ENCODE measurements at regions not wholly inside any gene's neighbourhood (a gene's known extent, or its start where the extent isn't known, plus 50 kb on each side); places are given as distances from the start of the nearest gene placed in this dataset.
A peak's percentile ranks its signal among the peaks of the same experiment; 100 is the strongest.
"Not testable (repeated sequence)": the region's sequence is repeated elsewhere in the genome, so short reads cannot be mapped to it uniquely, and the experiment has no call there.

DNA sequence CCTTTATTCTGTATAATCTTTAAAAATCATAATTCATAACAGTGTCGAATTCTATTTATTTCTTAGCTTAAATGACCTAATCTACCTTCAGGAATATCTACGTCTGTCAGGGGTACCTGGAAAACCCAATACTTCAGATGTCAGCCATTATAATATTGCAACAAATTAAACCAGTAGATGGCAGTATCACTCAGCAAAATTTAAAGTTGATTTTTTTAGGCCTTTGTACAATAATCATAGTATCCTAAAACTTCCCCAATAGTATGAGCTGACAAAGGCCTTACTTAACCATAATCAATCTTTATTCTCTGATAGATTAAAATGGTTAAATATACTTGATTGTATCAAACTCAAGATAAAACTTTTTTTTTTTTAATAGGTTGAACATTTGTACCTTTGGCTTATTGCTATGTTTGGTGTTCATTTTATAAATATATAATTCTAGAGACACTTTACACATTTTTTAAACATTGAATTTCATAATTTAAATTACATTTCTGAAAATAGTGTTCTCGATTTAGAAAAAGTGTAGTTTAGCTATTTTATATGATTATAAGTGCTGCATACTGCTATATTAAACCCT is 830.2 kb upstream of the SPRY2 start:
- no peak for TF ChIP-seq CTCF (IDR thresholded peaks at IDR 0.05)
- no peak for TF ChIP-seq EZH2 (IDR thresholded peaks at IDR 0.05; ENCODE audit: borderline replicate concordance, insufficient read depth, low read depth, low read length, poor library complexity, severe bottlenecking)
- no peaks in the 10 kb centered on the region for H4K20me1 ChIP-seq (ENCODE audit: control insufficient read depth, insufficient read depth, low read length, poor library complexity, severe bottlenecking)
- ChIA-PET POLR2A (no interaction called here), CTCF (no interaction called here)
- 8% methylated on average over 2 of the region's 3 CpGs for WGBS (ENCODE audit: insufficient coverage)
- H3K9me3 ChIP-seq (ENCODE audit: control extremely low read depth in 1 of 3, control insufficient read depth in 2 of 3, insufficient read depth in 1 of 3, low read length in 2 of 3): no peaks in the 10 kb centered on the region
- H3K9me3 Mint-ChIP-seq (ENCODE audit: insufficient read depth): peaks cover 6% of the 10 kb centered on the region
- no peaks in the 10 kb centered on the region for H3K27me3 Mint-ChIP-seq
- no peaks in the 10 kb centered on the region for H3K4me1 Mint-ChIP-seq
- no peak overlapping the region for H3K27ac ChIP-seq (ENCODE audit: low read length in 2 of 2)
- no peak overlapping the region for H3K4me3 Mint-ChIP-seq
- no peak overlapping the region for H2AFZ ChIP-seq (ENCODE audit: insufficient read depth, low read depth, low read length, poor library complexity, severe bottlenecking)
- no peak overlapping the region for H3K27ac Mint-ChIP-seq
- H3K9ac ChIP-seq (ENCODE audit: low read length): no peak overlapping the region
- no peak overlapping the region for H3K4me3 ChIP-seq (ENCODE audit: control extremely low read depth in 1 of 5, extremely low read depth in 1 of 5, insufficient read depth in 1 of 5, low read depth in 2 of 5, low read length in 4 of 5)
- ATAC-seq (ENCODE audit: low read depth) (no peak), DNase-seq (peak; percentile 1)
- intact Hi-C loops (cut with micrococcal nuclease): no loop called here
- no peaks in the 10 kb centered on the region for H3K4me1 ChIP-seq (ENCODE audit: control insufficient read depth in 2 of 2, insufficient read depth in 2 of 2, low read length in 2 of 2)
- no peak overlapping the region for H3K4me2 ChIP-seq (replicated peaks; ENCODE audit: low read depth, low read length, poor library complexity, severe bottlenecking)
- no peaks in the 10 kb centered on the region for H3K27me3 ChIP-seq (replicated peaks in 1 of 4; ENCODE audit: control extremely low read depth in 1 of 4, control insufficient read depth in 3 of 4, insufficient read depth in 4 of 4, low read length in 3 of 4)
- H3K79me2 ChIP-seq (ENCODE audit: control insufficient read depth, insufficient read depth, low read length): no peaks in the 10 kb centered on the region
- no peaks in the 10 kb centered on the region for H3K36me3 ChIP-seq (replicated peaks in 1 of 2; ENCODE audit: control extremely low read depth in 1 of 2, control insufficient read depth in 1 of 2, extremely low read depth in 1 of 2, insufficient read depth in 2 of 2, low read length in 1 of 2)

DNA sequence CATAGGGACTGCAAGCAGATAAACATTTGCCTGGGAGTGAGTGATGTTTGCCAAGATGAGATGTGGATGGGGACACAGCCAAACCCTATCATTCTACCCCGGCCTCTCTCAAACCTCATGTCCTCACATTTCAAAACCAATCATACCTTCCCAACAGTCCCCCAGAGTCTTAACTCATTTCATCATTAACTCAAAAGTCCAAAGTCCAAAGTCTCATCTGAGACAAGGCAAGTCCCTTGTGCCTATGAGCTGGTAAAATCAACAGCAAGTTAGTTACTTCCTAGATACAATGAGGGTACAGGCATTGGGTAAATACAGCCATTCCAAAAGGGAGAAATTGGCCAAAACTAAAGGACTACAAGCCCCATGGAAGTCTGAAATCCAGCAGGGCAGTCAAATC is 822.9 kb upstream of the SPRY2 start:
- not testable (repeated sequence) for ATAC-seq (ENCODE audit: low read depth)

More for the DNA sequence above, 822.9 kb upstream of the SPRY2 start:
- H3K4me3 ChIP-seq (ENCODE audit: control extremely low read depth in 1 of 5, extremely low read depth in 1 of 5, insufficient read depth in 1 of 5, low read depth in 2 of 5, low read length in 4 of 5); H3K36me3 ChIP-seq (replicated peaks in 1 of 2; ENCODE audit: control extremely low read depth in 1 of 2, control insufficient read depth in 1 of 2, extremely low read depth in 1 of 2, insufficient read depth in 2 of 2, low read length in 1 of 2); H3K9ac ChIP-seq (ENCODE audit: low read length); H3K9me3 ChIP-seq (ENCODE audit: control extremely low read depth in 1 of 3, control insufficient read depth in 2 of 3, insufficient read depth in 1 of 3, low read length in 2 of 3); H3K27me3 ChIP-seq (replicated peaks in 1 of 4; ENCODE audit: control extremely low read depth in 1 of 4, control insufficient read depth in 3 of 4, insufficient read depth in 4 of 4, low read length in 3 of 4); H3K4me1 Mint-ChIP-seq; H4K20me1 ChIP-seq (ENCODE audit: control insufficient read depth, insufficient read depth, low read length, poor library complexity, severe bottlenecking); DNase-seq; H3K4me3 Mint-ChIP-seq; H3K27ac ChIP-seq (ENCODE audit: low read length in 2 of 2); H3K27me3 Mint-ChIP-seq; POLR2A ChIA-PET; CTCF ChIA-PET; H2AFZ ChIP-seq (ENCODE audit: insufficient read depth, low read depth, low read length, poor library complexity, severe bottlenecking); H3K27ac Mint-ChIP-seq; intact Hi-C loops (cut with micrococcal nuclease); H3K4me1 ChIP-seq (ENCODE audit: control insufficient read depth in 2 of 2, insufficient read depth in 2 of 2, low read length in 2 of 2); H3K4me2 ChIP-seq (replicated peaks; ENCODE audit: low read depth, low read length, poor library complexity, severe bottlenecking); H3K79me2 ChIP-seq (ENCODE audit: control insufficient read depth, insufficient read depth, low read length): not testable (repeated sequence)
- no CpG with 5 or more reads among the region's 1 CpG for WGBS (ENCODE audit: insufficient coverage)
- H3K9me3 Mint-ChIP-seq (ENCODE audit: insufficient read depth): peaks cover 13% of the 10 kb centered on the region
